Endothelial cell (in vitro differentiated cells): ENCODE measurements at regions not wholly inside any gene's neighbourhood (a gene's known extent, or its start where the extent isn't known, plus 50 kb on each side); places are given as distances from the start of the nearest gene placed in this dataset.

Experiments used
- DNase-seq: peaks from one replicate; pipeline ENCODE4 v3.0.0; 2021; ENCODE audit warnings: low spot score
- H3K27ac Mint-ChIP-seq: one replicate; pipeline ENCODE4 v1.8.0; 2021; ENCODE audit warnings: mixed read lengths, inconsistent platforms; ENCODE audit not compliant: unreplicated experiment
- H3K27me3 Mint-ChIP-seq: one replicate; pipeline ENCODE4 v1.8.0; 2021; ENCODE audit warnings: mild to moderate bottlenecking, moderate library complexity, mixed read lengths, inconsistent platforms; ENCODE audit not compliant: unreplicated experiment
- H3K36me3 Mint-ChIP-seq: one replicate; pipeline ENCODE4 v1.8.0; 2021; ENCODE audit warnings: mild to moderate bottlenecking, low read depth, mixed read lengths, inconsistent platforms; ENCODE audit not compliant: unreplicated experiment
- H3K4me1 Mint-ChIP-seq: one replicate; pipeline ENCODE4 v1.8.0; 2021; ENCODE audit warnings: mild to moderate bottlenecking, mixed read lengths, inconsistent platforms; ENCODE audit not compliant: unreplicated experiment
- H3K4me3 Mint-ChIP-seq: one replicate; pipeline ENCODE4 v1.8.0; 2021; ENCODE audit warnings: mild to moderate bottlenecking, mixed read lengths, inconsistent platforms; ENCODE audit not compliant: unreplicated experiment
- H3K9me3 Mint-ChIP-seq: one replicate; pipeline ENCODE4 v1.8.0; 2021; ENCODE audit warnings: mixed read lengths, inconsistent platforms; ENCODE audit not compliant: unreplicated experiment
- CTCF ChIP-seq: fragments of 200-600 bp; sonication (generic); IDR thresholded peaks from one replicate; pipeline ENCODE4 v1.5.0; 2021; ENCODE audit warnings: antibody characterized with exemption; ENCODE audit not compliant: unreplicated experiment

GRCh38 chr20:61146023-61146422, 106.0 kb upstream of the CDH4 start:
- no peaks in the 10 kb centered on the region for H3K27me3 Mint-ChIP-seq
- H3K9me3 Mint-ChIP-seq, result no peaks in the 10 kb centered on the region

GRCh38 chr20:61149636-61150035, 102.4 kb upstream of the CDH4 start:
- no peak for DNase-seq
- no peak for TF ChIP-seq CTCF
- Mint-ChIP-seq H3K27ac (no peak overlapping the region), H3K4me1 (no peaks in the 10 kb centered on the region), H3K27me3 (no peaks in the 10 kb centered on the region), H3K36me3 (no peaks in the 10 kb centered on the region), H3K9me3 (peaks cover 4% of the 10 kb centered on the region), H3K4me3 (no peak overlapping the region)

More at GRCh38 chr20:61146023-61146422, 106.0 kb upstream of the CDH4 start:
- no peak for TF ChIP-seq CTCF
- H3K4me3 Mint-ChIP-seq, result no peak overlapping the region
- no peaks in the 10 kb centered on the region for H3K36me3 Mint-ChIP-seq
- no peak overlapping the region for H3K27ac Mint-ChIP-seq
- no peak for DNase-seq
- H3K4me1 Mint-ChIP-seq, result no peaks in the 10 kb centered on the region

GRCh38 chr20:61157301-61157700, 94.8 kb upstream of the CDH4 start:
- Mint-ChIP-seq H3K27ac (no peak overlapping the region), H3K4me3 (no peak overlapping the region), H3K9me3 (no peaks in the 10 kb centered on the region), H3K4me1 (no peaks in the 10 kb centered on the region), H3K27me3 (peaks cover 1% of the 10 kb centered on the region), H3K36me3 (no peaks in the 10 kb centered on the region)
- no peak for TF ChIP-seq CTCF
- no peak for DNase-seq

- peaks cover 1% of the 10 kb centered on the region for H3K27me3 Mint-ChIP-seq
- TF ChIP-seq CTCF, result no peak
Measured at GRCh38 chr20:61159957-61160686, 91.9 kb upstream of the CDH4 start.

GRCh38 chr20:61161726-61162390, 90.2 kb upstream of the CDH4 start:
- Mint-ChIP-seq H3K36me3 (no peaks in the 10 kb centered on the region), H3K4me3 (no peak overlapping the region), H3K27me3 (peaks cover 1% of the 10 kb centered on the region), H3K9me3 (no peaks in the 10 kb centered on the region), H3K4me1 (no peaks in the 10 kb centered on the region), H3K27ac (no peak overlapping the region)
- DNase-seq, result no peak
- no peak for TF ChIP-seq CTCF

More at GRCh38 chr20:61159957-61160686, 91.9 kb upstream of the CDH4 start:
- no peak for DNase-seq
- Mint-ChIP-seq H3K4me1 (no peaks in the 10 kb centered on the region), H3K27ac (no peak overlapping the region), H3K9me3 (no peaks in the 10 kb centered on the region), H3K36me3 (no peaks in the 10 kb centered on the region), H3K4me3 (no peak overlapping the region)
